PC-3 (cell line): ENCODE measurements at regions not wholly inside any gene's neighbourhood (a gene's known extent, or its start where the extent isn't known, plus 50 kb on each side); places are given as distances from the start of the nearest gene placed in this dataset.

Experiments
- ATAC-seq: fragments of 200-7000 bp; cut with Tn5 transposase; 2 replicates; pipeline ENCODE4 v1.9.1; 2020; ENCODE audit warnings: mild to moderate bottlenecking, moderate library complexity
- BruUV-seq: library from RNA; stranded (reverse); fragments of 400-500 nt; replicated peaks from 2 replicates; lab custom pipeline; 2021; lab: Mats Ljungman, UMichigan
- CTCF ChIA-PET: fragments of 300-600 bp; sonication (Branson Sonifier 250); formaldehyde crosslinking; loops from one replicate; lab custom pipeline; 2022; ENCODE audit warnings: antibody characterized with exemption; lab: Charles Lee
- POLR2A ChIA-PET: fragments of 300-600 bp; sonication (Branson Sonifier 250); formaldehyde crosslinking; loops from one replicate; lab custom pipeline; 2022; ENCODE audit warnings: antibody characterized with exemption; ENCODE audit not compliant: unreplicated experiment; lab: Charles Lee
- DNase-seq: peaks from one replicate; pipeline ENCODE4 v3.0.0-alpha.2; 2015
- H2AFZ ChIP-seq: fragments of 300-600 bp; sonication (generic); 2 replicates; pipeline ENCODE4 v1.6.0; 2016; ENCODE audit warnings: antibody characterized with exemption, low read length
- H3F3A ChIP-seq: fragments of 300-600 bp; sonication (generic); one replicate; pipeline ENCODE4 v1.6.0; 2017; ENCODE audit warnings: antibody characterized with exemption, low read length, control low read depth, mild to moderate bottlenecking; ENCODE audit not compliant: unreplicated experiment
- H3K27ac ChIP-seq: fragments of 300-600 bp; sonication (generic); 2 replicates; pipeline ENCODE4 v1.5.1; 2016; ENCODE audit warnings: mild to moderate bottlenecking, low read length
- H3K27me3 ChIP-seq: fragments of 300-600 bp; sonication (generic); 2 replicates; pipeline ENCODE4 v1.6.1; 2016; ENCODE audit warnings: low read length, mixed read lengths
- H3K36me3 ChIP-seq: fragments of 300-600 bp; sonication (generic); 2 replicates; pipeline ENCODE4 v1.6.1; 2016; ENCODE audit warnings: low read depth, mixed run types, low read length, mixed read lengths
- H3K4me1 ChIP-seq: fragments of 300-600 bp; sonication (generic); 2 replicates; pipeline ENCODE4 v1.5.1; 2016; ENCODE audit warnings: low read length; ENCODE audit not compliant: insufficient read depth
- H3K4me2 ChIP-seq: fragments of 300-600 bp; sonication (generic); 2 replicates; pipeline ENCODE4 v1.6.0; 2016; ENCODE audit warnings: low read length
- H3K4me3 ChIP-seq: fragments of 300-600 bp; sonication (generic); 2 replicates; pipeline ENCODE4 v1.5.1; 2016; ENCODE audit warnings: mild to moderate bottlenecking, low read length, mixed read lengths
- H3K79me2 ChIP-seq: fragments of 300-600 bp; sonication (generic); 2 replicates; pipeline ENCODE4 v1.6.1; 2017; ENCODE audit warnings: low read length, mixed read lengths
- H3K9ac ChIP-seq: fragments of 300-600 bp; sonication (generic); 2 replicates; pipeline ENCODE4 v1.6.0; 2016; ENCODE audit warnings: mild to moderate bottlenecking, low read length
- H3K9me2 ChIP-seq: fragments of 300-600 bp; sonication (generic); replicated peaks from 2 replicates; pipeline ENCODE4 v1.6.1; 2016; ENCODE audit warnings: mixed run types, low read length, mixed read lengths
- H3K9me3 ChIP-seq: fragments of 300-600 bp; sonication (generic); 2 replicates; pipeline ENCODE4 v1.6.1; 2016; ENCODE audit warnings: low read length, mixed read lengths
- H4K20me1 ChIP-seq: fragments of 300-600 bp; sonication (generic); 2 replicates; pipeline ENCODE4 v1.6.1; 2016; ENCODE audit warnings: low read length, mixed read lengths
- EZH2 ChIP-seq: fragments of 300-600 bp; sonication (generic); IDR thresholded peaks from one replicate; pipeline ENCODE4 v1.6.1; 2017; ENCODE audit warnings: antibody characterized with exemption, mild to moderate bottlenecking, low read length; ENCODE audit not compliant: unreplicated experiment
- EZH2phosphoT487 ChIP-seq: fragments of 300-600 bp; sonication (generic); IDR thresholded peaks from 2 replicates; pipeline ENCODE4 v1.6.1; 2018; ENCODE audit warnings: mild to moderate bottlenecking, antibody characterized with exemption, low read length, borderline replicate concordance
- intact Hi-C: fragments of 100-400 bp; cut with micrococcal nuclease; formaldehyde crosslinking; loops from 2 replicates; pipeline ENCODE4 v1.9.0; 2023
- TF ChIP-seq, protein P1 (sequence below): fragments of 300-600 bp; sonication (generic); conservative IDR thresholded peaks from 2 replicates; pipeline ENCODE4 v1.5.1; 2017; ENCODE audit warnings: antibody characterized with exemption, low read depth, mild to moderate bottlenecking, low read length

DNA sequence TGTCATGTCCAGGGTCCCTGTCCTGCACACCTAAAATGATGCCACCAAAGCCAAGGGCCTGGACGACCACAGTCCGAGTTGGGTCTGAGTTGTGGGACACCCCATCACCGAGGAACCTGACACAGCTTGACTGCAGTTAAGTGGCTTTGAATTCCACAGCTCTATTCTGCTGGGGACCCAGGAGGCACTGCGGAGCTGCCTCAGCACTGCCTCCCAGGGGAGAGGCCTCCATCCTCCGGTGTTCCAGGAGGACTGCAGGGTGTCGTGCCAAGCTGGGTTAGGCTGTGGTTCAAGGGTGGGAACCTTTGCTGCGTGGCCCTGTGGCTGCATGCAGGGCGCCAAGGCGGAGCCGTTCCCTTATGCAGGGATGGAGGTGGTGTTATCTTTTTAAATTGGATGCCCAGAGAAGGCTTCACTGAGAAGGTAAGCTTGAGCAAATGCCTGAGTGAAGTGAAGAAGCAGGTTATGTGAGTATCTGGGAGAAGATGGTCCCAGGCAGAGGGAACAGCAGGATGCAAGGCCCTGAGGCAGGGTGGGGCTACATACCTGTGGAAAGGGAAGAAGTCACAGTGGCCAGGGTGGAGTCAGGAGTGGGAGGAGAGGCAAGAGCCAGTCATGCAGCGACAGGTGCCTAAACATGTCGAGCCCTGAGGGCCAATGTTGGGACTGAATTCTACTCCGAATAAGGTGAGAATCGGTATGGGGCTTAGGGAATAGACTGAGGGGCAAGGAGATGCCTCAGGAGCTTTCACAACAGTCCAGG, 144.8 kb downstream of the TPRA1 start:
- no peak overlapping the region for H2AFZ ChIP-seq
- no peaks in the 10 kb centered on the region for H3K79me2 ChIP-seq
- no peak overlapping the region for H3K4me2 ChIP-seq
- intact Hi-C loops = no loop called here
- H3K27ac ChIP-seq = no peak overlapping the region
- H3K9me2 ChIP-seq = no peaks in the 10 kb centered on the region
- H3K9ac ChIP-seq = no peak overlapping the region
- H3K4me3 ChIP-seq = no peak overlapping the region
- no peaks in the 10 kb centered on the region; the same call in 1 of the 2 replicates for H3K27me3 ChIP-seq
- no peaks in the 10 kb centered on the region for H3K9me3 ChIP-seq
- ChIA-PET CTCF (no interaction called here), POLR2A (no interaction called here)
- H4K20me1 ChIP-seq = no peaks in the 10 kb centered on the region
- no peaks in the 10 kb centered on the region for H3K4me1 ChIP-seq
- no peaks in the 10 kb centered on the region for H3K36me3 ChIP-seq
- no peaks in the 10 kb centered on the region for H3F3A ChIP-seq
- DNase-seq (no peak), ATAC-seq (no peak)
- no TSS peak for BruUV-seq
- TF ChIP-seq, protein P1, sequence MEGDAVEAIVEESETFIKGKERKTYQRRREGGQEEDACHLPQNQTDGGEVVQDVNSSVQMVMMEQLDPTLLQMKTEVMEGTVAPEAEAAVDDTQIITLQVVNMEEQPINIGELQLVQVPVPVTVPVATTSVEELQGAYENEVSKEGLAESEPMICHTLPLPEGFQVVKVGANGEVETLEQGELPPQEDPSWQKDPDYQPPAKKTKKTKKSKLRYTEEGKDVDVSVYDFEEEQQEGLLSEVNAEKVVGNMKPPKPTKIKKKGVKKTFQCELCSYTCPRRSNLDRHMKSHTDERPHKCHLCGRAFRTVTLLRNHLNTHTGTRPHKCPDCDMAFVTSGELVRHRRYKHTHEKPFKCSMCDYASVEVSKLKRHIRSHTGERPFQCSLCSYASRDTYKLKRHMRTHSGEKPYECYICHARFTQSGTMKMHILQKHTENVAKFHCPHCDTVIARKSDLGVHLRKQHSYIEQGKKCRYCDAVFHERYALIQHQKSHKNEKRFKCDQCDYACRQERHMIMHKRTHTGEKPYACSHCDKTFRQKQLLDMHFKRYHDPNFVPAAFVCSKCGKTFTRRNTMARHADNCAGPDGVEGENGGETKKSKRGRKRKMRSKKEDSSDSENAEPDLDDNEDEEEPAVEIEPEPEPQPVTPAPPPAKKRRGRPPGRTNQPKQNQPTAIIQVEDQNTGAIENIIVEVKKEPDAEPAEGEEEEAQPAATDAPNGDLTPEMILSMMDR = no peak
- TF ChIP-seq EZH2phosphoT487 = no peak
- TF ChIP-seq EZH2 = no peak

DNA sequence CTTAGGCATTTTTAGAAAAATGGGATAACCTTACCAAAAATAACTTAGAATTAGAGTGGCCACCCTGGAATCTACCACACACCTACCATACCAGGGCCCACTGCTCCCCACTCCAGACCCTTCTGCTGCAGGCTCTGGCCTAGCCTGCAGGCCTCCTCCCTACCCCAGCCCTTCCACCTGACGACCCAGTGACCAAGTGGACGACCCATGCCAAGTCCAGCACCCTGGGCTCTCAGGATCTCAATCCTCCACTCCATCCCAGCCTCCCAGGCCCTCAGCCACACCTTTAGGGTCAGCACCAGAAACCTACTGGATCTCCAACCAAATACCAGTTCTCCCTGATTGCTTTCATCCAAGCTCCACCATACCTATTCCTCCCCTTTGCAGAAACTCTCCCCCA, 145.8 kb downstream of the TPRA1 start:
- Histone ChIP-seq H3K4me3 (no peak overlapping the region), H3K36me3 (no peaks in the 10 kb centered on the region), H3K27me3 (no peaks in the 10 kb centered on the region; the same call in 1 of the 2 replicates), H3K9me2 (no peaks in the 10 kb centered on the region), H2AFZ (no peak overlapping the region), H3K27ac (no peak overlapping the region), H3K79me2 (no peaks in the 10 kb centered on the region), H3K4me1 (no peaks in the 10 kb centered on the region), H3K9ac (no peak overlapping the region), H4K20me1 (no peaks in the 10 kb centered on the region), H3K9me3 (no peaks in the 10 kb centered on the region), H3K4me2 (no peak overlapping the region), H3F3A (no peaks in the 10 kb centered on the region)
- POLR2A ChIA-PET = no interaction called here
- DNase-seq = no peak
- TF ChIP-seq EZH2 (no peak), EZH2phosphoT487 (no peak)
- TF ChIP-seq, protein P1 = no peak
- intact Hi-C loops = no loop called here
- CTCF ChIA-PET = no interaction called here
- no peak for ATAC-seq
- BruUV-seq = no TSS peak

DNA sequence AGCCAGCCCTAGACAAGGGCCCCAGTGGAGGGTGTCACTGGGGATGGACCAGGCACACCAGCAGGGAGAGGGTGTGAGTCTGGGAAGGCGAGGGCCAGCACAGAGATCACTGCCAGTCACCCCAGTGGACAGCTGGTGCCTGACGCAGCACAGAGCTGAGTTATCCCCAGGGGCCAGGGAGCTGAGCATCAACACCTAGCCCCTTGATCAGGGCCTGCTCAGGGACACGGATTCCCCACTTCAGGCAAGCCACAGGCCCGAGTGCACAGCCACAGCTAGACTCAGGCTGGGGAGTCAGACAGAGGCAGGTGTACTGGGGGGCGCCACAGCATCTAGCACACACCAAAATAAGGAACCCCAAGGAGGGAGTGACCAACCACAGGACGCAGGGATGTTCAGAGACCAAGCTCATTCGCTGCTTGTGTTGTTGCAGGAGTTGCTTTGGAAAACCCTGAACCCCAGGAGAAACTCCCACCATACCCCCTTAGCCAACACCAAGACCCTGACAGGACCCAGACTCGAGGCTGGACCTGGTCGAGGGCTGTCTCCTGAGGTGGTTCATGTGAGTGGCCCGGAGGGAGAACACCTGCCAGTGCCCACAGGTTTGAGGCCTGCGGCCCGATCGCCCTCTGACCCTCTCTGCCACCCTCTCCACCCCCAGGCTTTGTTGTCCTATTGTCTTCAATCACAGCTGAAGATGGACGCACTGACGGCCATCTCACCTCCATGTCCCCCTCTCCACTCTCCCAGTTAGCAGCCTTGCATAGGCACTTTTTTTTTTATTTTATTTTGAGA, 146.8 kb downstream of the TPRA1 start:
- DNase-seq = no peak
- intact Hi-C loops = no loop called here
- no TSS peak for BruUV-seq

More for the DNA sequence above, 146.8 kb downstream of the TPRA1 start:
- ChIA-PET POLR2A (no interaction called here), CTCF (no interaction called here)
- Histone ChIP-seq H2AFZ (no peak overlapping the region), H3K27me3 (no peaks in the 10 kb centered on the region; the same call in 1 of the 2 replicates), H3F3A (no peaks in the 10 kb centered on the region), H4K20me1 (no peaks in the 10 kb centered on the region), H3K4me1 (no peaks in the 10 kb centered on the region), H3K27ac (no peak overlapping the region), H3K4me3 (no peak overlapping the region), H3K9me3 (no peaks in the 10 kb centered on the region), H3K36me3 (no peaks in the 10 kb centered on the region), H3K9me2 (no peaks in the 10 kb centered on the region), H3K79me2 (no peaks in the 10 kb centered on the region), H3K9ac (no peak overlapping the region), H3K4me2 (no peak overlapping the region)
- TF ChIP-seq EZH2phosphoT487 = no peak
- TF ChIP-seq EZH2 = no peak
- TF ChIP-seq, protein P1 = no peak
- ATAC-seq = no peak
